ENCODE measurements at regions not wholly inside any gene's neighbourhood (a gene's known extent, or its start where the extent isn't known, plus 50 kb on each side); places are given as distances from the start of the nearest gene placed in this dataset.

GRCh38 chr1:61618755-61619154, 106.2 kb downstream of the TM2D1 start:
- no peaks in the 10 kb centered on the region for H3K36me3 ChIP-seq (replicated peaks in 1 of 2; ENCODE audit: control extremely low read depth in 1 of 2, control insufficient read depth in 1 of 2, extremely low read depth in 1 of 2, insufficient read depth in 2 of 2, low read length in 1 of 2)
- Mint-ChIP-seq H3K27ac (no peak overlapping the region), H3K9me3 (ENCODE audit: insufficient read depth) (no peaks in the 10 kb centered on the region), H3K27me3 (peaks cover 12% of the 10 kb centered on the region), H3K4me3 (no peak overlapping the region), H3K4me1 (no peaks in the 10 kb centered on the region)
- no peaks in the 10 kb centered on the region for H3K4me1 ChIP-seq (ENCODE audit: control insufficient read depth in 2 of 2, insufficient read depth in 2 of 2, low read length in 2 of 2)
- intact Hi-C loops (cut with micrococcal nuclease) = no loop called here
- H3K9me3 ChIP-seq (ENCODE audit: control extremely low read depth in 1 of 3, control insufficient read depth in 2 of 3, insufficient read depth in 1 of 3, low read length in 2 of 3) = no peaks in the 10 kb centered on the region
- no peak overlapping the region for H3K4me2 ChIP-seq (replicated peaks; ENCODE audit: low read depth, low read length, poor library complexity, severe bottlenecking)
- H3K79me2 ChIP-seq (ENCODE audit: control insufficient read depth, insufficient read depth, low read length) = no peaks in the 10 kb centered on the region
- H2AFZ ChIP-seq (ENCODE audit: insufficient read depth, low read depth, low read length, poor library complexity, severe bottlenecking) = no peak overlapping the region
- peaks cover 0 to 3% (median 0%) of the 10 kb centered on the region in 4 experiments for H3K27me3 ChIP-seq (replicated peaks in 1 of 4; ENCODE audit: control extremely low read depth in 1 of 4, control insufficient read depth in 3 of 4, insufficient read depth in 4 of 4, low read length in 3 of 4)
- CTCF ChIA-PET = no interaction called here
- no peak for DNase-seq
- 97% methylated on average over 7 of the region's 7 CpGs for WGBS (ENCODE audit: insufficient coverage)
- POLR2A ChIA-PET = no interaction called here
- no peak overlapping the region for H3K4me3 ChIP-seq (ENCODE audit: control extremely low read depth in 1 of 5, extremely low read depth in 1 of 5, insufficient read depth in 1 of 5, low read depth in 2 of 5, low read length in 4 of 5)
- ATAC-seq (ENCODE audit: low read depth) = no peak
- TF ChIP-seq CTCF (IDR thresholded peaks at IDR 0.05) (no peak), EZH2 (IDR thresholded peaks at IDR 0.05; ENCODE audit: borderline replicate concordance, insufficient read depth, low read depth, low read length, poor library complexity, severe bottlenecking) (no peak)
- H4K20me1 ChIP-seq (ENCODE audit: control insufficient read depth, insufficient read depth, low read length, poor library complexity, severe bottlenecking) = no peaks in the 10 kb centered on the region
- no peak overlapping the region for H3K9ac ChIP-seq (ENCODE audit: low read length)
- H3K27ac ChIP-seq (ENCODE audit: low read length in 2 of 2) = no peak overlapping the region

- DNase-seq (no peak), ATAC-seq (ENCODE audit: low read depth) (no peak)
- no peaks in the 10 kb centered on the region for H3K79me2 ChIP-seq (ENCODE audit: control insufficient read depth, insufficient read depth, low read length)
- no peak for TF ChIP-seq EZH2 (IDR thresholded peaks at IDR 0.05; ENCODE audit: borderline replicate concordance, insufficient read depth, low read depth, low read length, poor library complexity, severe bottlenecking)
- TF ChIP-seq CTCF (IDR thresholded peaks at IDR 0.05) = no peak
- ChIA-PET POLR2A (no interaction called here), CTCF (no interaction called here)
- H2AFZ ChIP-seq (ENCODE audit: insufficient read depth, low read depth, low read length, poor library complexity, severe bottlenecking) = no peak overlapping the region
- no peak overlapping the region for H3K9ac ChIP-seq (ENCODE audit: low read length)
- no peaks in the 10 kb centered on the region for H3K9me3 Mint-ChIP-seq (ENCODE audit: insufficient read depth)
- no CpG with 5 or more reads among the region's 2 CpGs for WGBS (ENCODE audit: insufficient coverage)
- H3K36me3 ChIP-seq (replicated peaks in 1 of 2; ENCODE audit: control extremely low read depth in 1 of 2, control insufficient read depth in 1 of 2, extremely low read depth in 1 of 2, insufficient read depth in 2 of 2, low read length in 1 of 2) = no peaks in the 10 kb centered on the region
- H3K27ac Mint-ChIP-seq = no peak overlapping the region
- no peak overlapping the region for H3K4me2 ChIP-seq (replicated peaks; ENCODE audit: low read depth, low read length, poor library complexity, severe bottlenecking)
- H3K4me3 ChIP-seq (ENCODE audit: control extremely low read depth in 1 of 5, extremely low read depth in 1 of 5, insufficient read depth in 1 of 5, low read depth in 2 of 5, low read length in 4 of 5) = no peak overlapping the region
- no peaks in the 10 kb centered on the region for H3K4me1 Mint-ChIP-seq
- no peak overlapping the region for H3K4me3 Mint-ChIP-seq
- H4K20me1 ChIP-seq (ENCODE audit: control insufficient read depth, insufficient read depth, low read length, poor library complexity, severe bottlenecking) = no peaks in the 10 kb centered on the region
- no peaks in the 10 kb centered on the region for H3K4me1 ChIP-seq (ENCODE audit: control insufficient read depth in 2 of 2, insufficient read depth in 2 of 2, low read length in 2 of 2)
- H3K27ac ChIP-seq (ENCODE audit: low read length in 2 of 2) = no peak overlapping the region
- intact Hi-C loops (cut with micrococcal nuclease) = no loop called here
- peaks cover 12% of the 10 kb centered on the region for H3K27me3 Mint-ChIP-seq
- no peaks in the 10 kb centered on the region for H3K9me3 ChIP-seq (ENCODE audit: control extremely low read depth in 1 of 3, control insufficient read depth in 2 of 3, insufficient read depth in 1 of 3, low read length in 2 of 3)
- H3K27me3 ChIP-seq (replicated peaks in 1 of 4; ENCODE audit: control extremely low read depth in 1 of 4, control insufficient read depth in 3 of 4, insufficient read depth in 4 of 4, low read length in 3 of 4) = peaks cover 0 to 3% (median 0%) of the 10 kb centered on the region in 4 experiments
Observed at GRCh38 chr1:61618193-61618592, 106.7 kb downstream of the TM2D1 start.

Measured in B cell (primary cell).